Uterus (tissue), 2 donors: ENCODE measurements at regions not wholly inside any gene's neighbourhood (a gene's known extent, or its start where the extent isn't known, plus 50 kb on each side); places are given as distances from the start of the nearest gene placed in this dataset.
"Not testable (repeated sequence)": the region's sequence is repeated elsewhere in the genome, so short reads cannot be mapped to it uniquely, and the experiment has no call there.

Experiments
- POLR2A ChIP-seq, 2 donors: fragments of 450-650 bp; IDR thresholded peaks; one replicate each; pipeline ENCODE4 v1.6.1; 2016; ENCODE audit warnings: antibody characterized with exemption in 2 of 2, mild to moderate bottlenecking in 1 of 2, moderate library complexity in 1 of 2
- TF ChIP-seq, protein P1 (sequence below), 4 experiments: fragments of 200-600 bp in 2 of 4; fragments of 450-650 bp in 2 of 4; sonication (generic) in 2 of 4; IDR thresholded peaks; one replicate each; pipeline ENCODE4 v1.5.1; 2016 to 2019; ENCODE audit warnings: antibody characterized with exemption in 4 of 4, mild to moderate bottlenecking in 2 of 4, moderate library complexity in 1 of 4

DNA sequence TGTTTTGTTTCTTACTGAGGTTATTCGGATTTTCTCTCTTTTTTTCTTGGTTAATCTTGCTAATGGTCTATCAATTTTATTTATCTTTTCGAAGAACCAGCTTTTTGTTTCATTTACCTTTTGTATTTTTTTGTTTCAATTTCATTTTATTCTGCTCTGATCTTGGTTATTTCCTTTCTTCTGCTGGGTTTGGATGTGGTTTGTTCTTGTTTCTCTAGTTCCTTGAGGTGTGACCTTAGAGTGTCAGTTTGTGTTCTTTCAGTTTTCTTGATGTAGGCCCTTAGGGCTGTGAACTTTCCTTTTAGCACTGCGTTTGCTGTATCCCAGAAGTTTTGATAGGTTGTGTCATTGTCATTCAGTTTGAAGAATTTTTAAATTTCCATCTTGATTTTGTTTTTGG lies 239.2 kb downstream of the AEBP2 start:
- TF ChIP-seq POLR2A (IDR thresholded peaks at IDR 0.05): not testable (repeated sequence)
- TF ChIP-seq, protein P1, sequence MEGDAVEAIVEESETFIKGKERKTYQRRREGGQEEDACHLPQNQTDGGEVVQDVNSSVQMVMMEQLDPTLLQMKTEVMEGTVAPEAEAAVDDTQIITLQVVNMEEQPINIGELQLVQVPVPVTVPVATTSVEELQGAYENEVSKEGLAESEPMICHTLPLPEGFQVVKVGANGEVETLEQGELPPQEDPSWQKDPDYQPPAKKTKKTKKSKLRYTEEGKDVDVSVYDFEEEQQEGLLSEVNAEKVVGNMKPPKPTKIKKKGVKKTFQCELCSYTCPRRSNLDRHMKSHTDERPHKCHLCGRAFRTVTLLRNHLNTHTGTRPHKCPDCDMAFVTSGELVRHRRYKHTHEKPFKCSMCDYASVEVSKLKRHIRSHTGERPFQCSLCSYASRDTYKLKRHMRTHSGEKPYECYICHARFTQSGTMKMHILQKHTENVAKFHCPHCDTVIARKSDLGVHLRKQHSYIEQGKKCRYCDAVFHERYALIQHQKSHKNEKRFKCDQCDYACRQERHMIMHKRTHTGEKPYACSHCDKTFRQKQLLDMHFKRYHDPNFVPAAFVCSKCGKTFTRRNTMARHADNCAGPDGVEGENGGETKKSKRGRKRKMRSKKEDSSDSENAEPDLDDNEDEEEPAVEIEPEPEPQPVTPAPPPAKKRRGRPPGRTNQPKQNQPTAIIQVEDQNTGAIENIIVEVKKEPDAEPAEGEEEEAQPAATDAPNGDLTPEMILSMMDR (IDR thresholded peaks at IDR 0.05): not testable (repeated sequence)
